Tibial nerve (tissue), 4 donors: ENCODE measurements at regions not wholly inside any gene's neighbourhood (a gene's known extent, or its start where the extent isn't known, plus 50 kb on each side); places are given as distances from the start of the nearest gene placed in this dataset.

Experiments used
- EP300 ChIP-seq, 2 donors: sonication (generic); formaldehyde crosslinking; IDR thresholded peaks; one replicate each; pipeline ENCODE4 v1.6.1; 2017; ENCODE audit warnings: antibody characterized with exemption in 2 of 2, mild to moderate bottlenecking in 1 of 2
- POLR2A ChIP-seq, 2 donors: fragments of 450-650 bp; IDR thresholded peaks; one replicate each; pipeline ENCODE4 v1.6.1; 2017; ENCODE audit warnings: antibody characterized with exemption in 2 of 2, mild to moderate bottlenecking in 2 of 2, moderate library complexity in 2 of 2
- TF ChIP-seq, protein P1 (sequence below), 5 experiments: fragments of 200-600 bp in 3 of 5; fragments of 450-650 bp in 2 of 5; sonication (generic) in 3 of 5; IDR thresholded peaks; one replicate each; pipeline ENCODE4 v1.5.1; 2016 to 2019; ENCODE audit warnings: antibody characterized with exemption in 5 of 5, mild to moderate bottlenecking in 3 of 5, moderate library complexity in 2 of 5

DNA sequence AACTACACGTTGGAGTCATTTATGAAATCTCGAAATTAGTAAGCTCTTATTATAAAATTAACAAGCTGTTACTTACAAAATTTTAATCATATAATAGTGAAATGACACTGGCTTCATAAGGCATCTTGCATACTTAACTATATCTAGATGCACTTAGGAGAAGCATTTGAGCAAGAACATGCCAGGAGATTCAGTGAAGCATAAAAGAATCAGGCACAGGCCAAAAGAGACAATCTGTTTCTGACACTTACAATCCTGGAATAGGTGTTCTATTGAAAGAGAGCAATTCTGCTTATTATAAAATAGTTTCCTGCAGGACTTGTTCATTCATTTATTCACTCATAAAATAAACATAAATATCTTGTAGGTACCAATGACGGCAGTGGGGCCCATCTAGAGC lies 1152.2 kb upstream of the CDH6 start:
- TF ChIP-seq, protein P1, sequence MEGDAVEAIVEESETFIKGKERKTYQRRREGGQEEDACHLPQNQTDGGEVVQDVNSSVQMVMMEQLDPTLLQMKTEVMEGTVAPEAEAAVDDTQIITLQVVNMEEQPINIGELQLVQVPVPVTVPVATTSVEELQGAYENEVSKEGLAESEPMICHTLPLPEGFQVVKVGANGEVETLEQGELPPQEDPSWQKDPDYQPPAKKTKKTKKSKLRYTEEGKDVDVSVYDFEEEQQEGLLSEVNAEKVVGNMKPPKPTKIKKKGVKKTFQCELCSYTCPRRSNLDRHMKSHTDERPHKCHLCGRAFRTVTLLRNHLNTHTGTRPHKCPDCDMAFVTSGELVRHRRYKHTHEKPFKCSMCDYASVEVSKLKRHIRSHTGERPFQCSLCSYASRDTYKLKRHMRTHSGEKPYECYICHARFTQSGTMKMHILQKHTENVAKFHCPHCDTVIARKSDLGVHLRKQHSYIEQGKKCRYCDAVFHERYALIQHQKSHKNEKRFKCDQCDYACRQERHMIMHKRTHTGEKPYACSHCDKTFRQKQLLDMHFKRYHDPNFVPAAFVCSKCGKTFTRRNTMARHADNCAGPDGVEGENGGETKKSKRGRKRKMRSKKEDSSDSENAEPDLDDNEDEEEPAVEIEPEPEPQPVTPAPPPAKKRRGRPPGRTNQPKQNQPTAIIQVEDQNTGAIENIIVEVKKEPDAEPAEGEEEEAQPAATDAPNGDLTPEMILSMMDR (IDR thresholded peaks at IDR 0.05) = no peak
- TF ChIP-seq EP300 (IDR thresholded peaks at IDR 0.05) (no peak), POLR2A (IDR thresholded peaks at IDR 0.05) (no peak)
